ENCODE measurements at regions not wholly inside any gene's neighbourhood (a gene's known extent, or its start where the extent isn't known, plus 50 kb on each side); places are given as distances from the start of the nearest gene placed in this dataset.

DNA sequence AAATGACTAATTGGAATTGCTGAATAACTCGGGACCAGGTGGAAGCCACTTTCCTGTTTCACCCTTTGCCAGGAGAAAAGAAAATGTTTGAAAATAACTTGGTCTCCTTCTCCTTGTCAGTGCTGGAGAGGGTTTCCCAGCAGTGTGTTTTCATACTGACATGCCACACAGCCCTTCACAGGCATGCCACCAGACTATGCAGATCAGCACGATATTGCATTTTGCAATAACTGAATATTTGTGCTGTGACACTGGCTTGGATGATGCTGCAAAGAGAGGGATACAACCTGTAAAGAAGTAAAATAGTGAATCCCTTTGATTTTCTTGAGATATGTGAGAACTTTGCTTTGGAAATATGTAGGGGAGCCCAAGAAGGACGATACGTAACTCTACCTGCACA is 200.0 kb upstream of the NAV2 start:
- Histone ChIP-seq H4K20me1 (ENCODE audit: insufficient read depth, low read length) (no peaks in the 10 kb centered on the region), H2AK9ac (replicated peaks; ENCODE audit: low read depth, low read length, poor library complexity) (no peak overlapping the region), H3K23ac (ENCODE audit: low read depth, low read length) (no peak overlapping the region), H2AFZ (replicated peaks; ENCODE audit: low read length, poor library complexity) (no peak overlapping the region), H3K27me3 (ENCODE audit: control insufficient read depth, insufficient read depth, low read length) (peaks cover 37% of the 10 kb centered on the region), H3K4me1 (ENCODE audit: control insufficient read depth, insufficient read depth, low read length) (no peaks in the 10 kb centered on the region), H4K91ac (ENCODE audit: insufficient read depth, low read depth, low read length) (no peak overlapping the region), H3K4me2 (ENCODE audit: low read depth, low read length) (no peak overlapping the region), H2BK20ac (ENCODE audit: low read depth, low read length) (no peak overlapping the region), H3K9ac (ENCODE audit: low read depth, low read length) (no peak overlapping the region), H2BK5ac (ENCODE audit: low read depth, low read length, poor library complexity, severe bottlenecking) (no peak overlapping the region), H3K4me3 (ENCODE audit: insufficient read depth, low read depth, low read length) (no peak overlapping the region), H2BK120ac (ENCODE audit: low read depth, low read length) (no peak overlapping the region), H3K56ac (ENCODE audit: extremely low read depth, insufficient read depth, low read length) (no peak overlapping the region), H3K14ac (replicated peaks; ENCODE audit: low read depth, low read length) (no peak overlapping the region), H4K5ac (ENCODE audit: low read depth, low read length) (no peak overlapping the region), H3K79me1 (ENCODE audit: low read depth in 1 of 2, low read length in 2 of 2) (no peaks in the 10 kb centered on the region), H2BK15ac (ENCODE audit: low read depth, low read length) (no peak overlapping the region), H3K9me1 (ENCODE audit: insufficient read depth, low read length) (no peaks in the 10 kb centered on the region), H4K8ac (ENCODE audit: low read depth in 2 of 2, low read length in 2 of 2) (no peak overlapping the region), H3K36me3 (ENCODE audit: control insufficient read depth, insufficient read depth, low read length) (no peaks in the 10 kb centered on the region), H2AK5ac (ENCODE audit: low read depth, low read length) (no peak overlapping the region), H3K27ac (ENCODE audit: insufficient read depth, low read length) (no peak overlapping the region), H3K4ac (ENCODE audit: low read depth, low read length) (no peak overlapping the region), H3K9me3 (ENCODE audit: control insufficient read depth, insufficient read depth, low read length) (no peaks in the 10 kb centered on the region), H3K18ac (ENCODE audit: low read depth, low read length) (no peak overlapping the region)
- DNase-seq: no peak
- ChIA-PET CTCF (no interaction called here), POLR2A (ENCODE audit: unreplicated experiment) (no interaction called here)
- dilution Hi-C loops (cut with HindIII; ENCODE audit: low sequenced_read_pairs, unreplicated experiment): no loop called here
- no peak for ATAC-seq (ENCODE audit: low read depth)
- 40% methylated on average over 1 of the region's 4 CpGs; no CpG with 5 or more reads in 1 of the 2 experiments for WGBS, 2 experiments (ENCODE audit: extremely low coverage in 2 of 2, insufficient read length in 1 of 2)
- no peak for TF ChIP-seq RAD21 (IDR thresholded peaks at IDR 0.05; ENCODE audit: low read length)
- TF ChIP-seq RFX5 (IDR thresholded peaks at IDR 0.05; ENCODE audit: low read depth, low read length): no peak
- TF ChIP-seq CHD1 (IDR thresholded peaks at IDR 0.05; ENCODE audit: low read depth, low read length): no peak
- no peak for TF ChIP-seq MAFK (IDR thresholded peaks at IDR 0.05; ENCODE audit: low read depth, low read length)
- no peak for TF ChIP-seq CEBPB (IDR thresholded peaks at IDR 0.05; ENCODE audit: low read depth, low read length)
- no peak for TF ChIP-seq MAZ (IDR thresholded peaks at IDR 0.05; ENCODE audit: borderline replicate concordance, low read depth, low read length)
- no peak for TF ChIP-seq BHLHE40 (IDR thresholded peaks at IDR 0.05; ENCODE audit: low read depth, low read length)
- no peak for TF ChIP-seq POLR2A (IDR thresholded peaks at IDR 0.05; ENCODE audit: low read depth, low read length)
- TF ChIP-seq, protein P1, sequence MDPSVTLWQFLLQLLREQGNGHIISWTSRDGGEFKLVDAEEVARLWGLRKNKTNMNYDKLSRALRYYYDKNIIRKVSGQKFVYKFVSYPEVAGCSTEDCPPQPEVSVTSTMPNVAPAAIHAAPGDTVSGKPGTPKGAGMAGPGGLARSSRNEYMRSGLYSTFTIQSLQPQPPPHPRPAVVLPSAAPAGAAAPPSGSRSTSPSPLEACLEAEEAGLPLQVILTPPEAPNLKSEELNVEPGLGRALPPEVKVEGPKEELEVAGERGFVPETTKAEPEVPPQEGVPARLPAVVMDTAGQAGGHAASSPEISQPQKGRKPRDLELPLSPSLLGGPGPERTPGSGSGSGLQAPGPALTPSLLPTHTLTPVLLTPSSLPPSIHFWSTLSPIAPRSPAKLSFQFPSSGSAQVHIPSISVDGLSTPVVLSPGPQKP (IDR thresholded peaks at IDR 0.05; ENCODE audit: borderline replicate concordance, low read depth, low read length): no peak
- TF ChIP-seq, protein P2, sequence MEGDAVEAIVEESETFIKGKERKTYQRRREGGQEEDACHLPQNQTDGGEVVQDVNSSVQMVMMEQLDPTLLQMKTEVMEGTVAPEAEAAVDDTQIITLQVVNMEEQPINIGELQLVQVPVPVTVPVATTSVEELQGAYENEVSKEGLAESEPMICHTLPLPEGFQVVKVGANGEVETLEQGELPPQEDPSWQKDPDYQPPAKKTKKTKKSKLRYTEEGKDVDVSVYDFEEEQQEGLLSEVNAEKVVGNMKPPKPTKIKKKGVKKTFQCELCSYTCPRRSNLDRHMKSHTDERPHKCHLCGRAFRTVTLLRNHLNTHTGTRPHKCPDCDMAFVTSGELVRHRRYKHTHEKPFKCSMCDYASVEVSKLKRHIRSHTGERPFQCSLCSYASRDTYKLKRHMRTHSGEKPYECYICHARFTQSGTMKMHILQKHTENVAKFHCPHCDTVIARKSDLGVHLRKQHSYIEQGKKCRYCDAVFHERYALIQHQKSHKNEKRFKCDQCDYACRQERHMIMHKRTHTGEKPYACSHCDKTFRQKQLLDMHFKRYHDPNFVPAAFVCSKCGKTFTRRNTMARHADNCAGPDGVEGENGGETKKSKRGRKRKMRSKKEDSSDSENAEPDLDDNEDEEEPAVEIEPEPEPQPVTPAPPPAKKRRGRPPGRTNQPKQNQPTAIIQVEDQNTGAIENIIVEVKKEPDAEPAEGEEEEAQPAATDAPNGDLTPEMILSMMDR (conservative IDR thresholded peaks at IDR 0.05; ENCODE audit: low read depth, low read length): no peak
- no peak for TF ChIP-seq SMC3 (IDR thresholded peaks at IDR 0.05; ENCODE audit: low read depth, low read length)
- in situ Hi-C loops (cut with MboI; ENCODE audit: low sequenced_read_pairs): no loop called here
- intact Hi-C loops (cut with micrococcal nuclease): no loop called here
- no TSS peak for BruUV-seq (replicated peaks)
